HG03442 (cell line): ENCODE measurements at regions not wholly inside any gene's neighbourhood (a gene's known extent, or its start where the extent isn't known, plus 50 kb on each side); places are given as distances from the start of the nearest gene placed in this dataset.
A peak's percentile ranks its signal among the peaks of the same experiment; 100 is the strongest.

Experiments
- ATAC-seq: cut with Tn5 transposase; IDR thresholded peaks from one replicate; pipeline ENCODE4 v1.9.1; 2021; ENCODE audit warnings: mild to moderate bottlenecking, moderate library complexity; ENCODE audit not compliant: unreplicated experiment

DNA sequence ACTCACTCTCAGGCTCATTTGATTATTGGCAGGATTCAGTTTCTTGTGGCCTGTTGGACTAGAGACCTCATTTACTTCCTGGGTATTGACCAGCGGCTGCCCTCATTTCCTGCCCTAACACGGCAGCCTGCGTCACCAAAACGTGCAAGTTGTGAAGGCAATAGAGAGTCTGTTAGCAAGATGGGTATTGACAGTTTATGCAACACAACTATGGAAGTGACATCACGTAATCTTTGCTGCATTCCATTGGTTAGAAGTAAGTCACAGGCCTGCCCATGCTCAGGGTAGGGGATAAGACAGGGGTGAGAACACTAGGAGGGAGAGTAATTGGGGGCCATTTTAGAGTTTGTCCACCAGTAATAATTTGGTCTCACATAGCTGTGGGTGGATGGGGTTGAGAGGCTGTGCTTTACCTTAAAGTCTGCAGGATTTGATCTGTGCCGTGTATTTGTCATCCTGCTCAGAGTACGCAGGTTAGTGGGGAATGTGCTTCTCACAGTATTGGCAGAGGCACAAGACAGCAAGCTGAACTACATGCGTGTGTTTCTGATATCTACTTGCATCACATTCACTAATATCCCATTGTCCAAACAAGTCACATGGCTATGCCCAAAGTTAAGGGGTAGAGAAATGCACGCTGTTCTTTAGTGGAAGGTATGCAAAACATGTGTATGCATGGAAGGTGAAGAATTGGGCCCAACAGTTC is 83.3 kb downstream of the EDEM1 start:
- no peak for ATAC-seq

- peak; percentile 72 for ATAC-seq
These were observed 83.8 kb downstream of the EDEM1 start for GRCh38 chr3:5271372-5271683.

- ATAC-seq: no peak
These were observed 84.9 kb downstream of the EDEM1 start for GRCh38 chr3:5272387-5272786.

DNA sequence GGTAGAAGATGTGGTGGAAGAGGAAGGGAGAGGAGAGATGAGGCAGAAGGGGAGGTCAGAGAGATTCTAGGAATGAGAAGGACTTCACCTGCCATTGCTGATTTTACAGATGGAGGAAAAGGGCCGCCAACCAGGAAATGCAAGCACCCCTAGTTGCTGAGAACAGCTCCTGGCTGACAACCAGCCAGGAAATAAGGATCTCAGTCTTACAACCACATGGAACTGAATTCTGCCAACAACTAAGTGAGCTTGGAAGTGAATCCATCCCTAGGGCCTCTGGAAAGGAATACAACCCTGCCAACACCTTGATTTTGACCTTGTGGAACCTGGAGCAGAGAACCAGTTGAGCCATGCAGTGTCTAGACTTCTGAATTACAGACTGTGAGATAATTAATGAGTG is 86.6 kb downstream of the EDEM1 start:
- ATAC-seq: no peak

- no peak for ATAC-seq
These were observed 88.0 kb downstream of the EDEM1 start for GRCh38 chr3:5275529-5275928.

DNA sequence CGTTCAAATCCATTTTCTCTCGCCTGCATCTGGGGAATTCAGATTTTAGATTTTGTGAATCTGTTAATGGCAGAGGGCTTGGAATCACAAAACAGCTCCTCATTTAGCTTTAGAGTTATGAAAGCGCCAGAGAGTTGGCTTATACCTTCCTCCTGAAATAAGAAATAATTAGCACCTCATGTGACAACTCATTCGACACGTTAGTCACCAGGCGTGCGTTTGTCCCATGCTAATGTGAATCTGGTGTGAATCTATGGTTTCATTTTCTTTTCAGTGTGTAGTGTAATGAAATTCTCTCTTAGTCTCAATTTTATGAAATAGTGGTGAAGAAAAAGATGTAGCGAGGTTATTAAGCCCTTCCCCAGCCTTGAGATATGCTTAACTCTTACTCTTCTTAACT is 89.4 kb downstream of the EDEM1 start:
- no peak for ATAC-seq

- ATAC-seq: no peak
These were observed 90.2 kb downstream of the EDEM1 start for GRCh38 chr3:5277612-5278236.

DNA sequence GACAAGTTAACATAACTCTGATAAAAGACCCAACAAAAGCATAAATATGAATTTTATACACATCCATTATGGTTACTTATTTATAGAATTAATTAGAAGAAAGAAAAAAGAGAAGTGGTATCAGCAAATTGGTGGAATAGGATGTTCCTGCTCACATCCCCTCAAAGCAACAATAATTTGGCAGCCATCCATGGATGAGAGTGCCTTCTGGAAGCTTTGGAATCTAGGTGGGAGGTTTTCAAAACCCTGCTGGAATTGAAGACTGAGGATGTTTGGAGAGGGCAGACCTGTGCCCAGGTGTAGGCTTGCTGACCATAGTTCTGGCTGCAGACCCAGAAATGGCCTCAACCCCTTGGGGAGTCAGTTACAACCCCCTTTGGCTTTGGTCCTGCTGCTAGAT is 91.2 kb downstream of the EDEM1 start:
- ATAC-seq: no peak

- ATAC-seq: no peak
These were observed 95.2 kb downstream of the EDEM1 start for GRCh38 chr3:5282703-5283102.

DNA sequence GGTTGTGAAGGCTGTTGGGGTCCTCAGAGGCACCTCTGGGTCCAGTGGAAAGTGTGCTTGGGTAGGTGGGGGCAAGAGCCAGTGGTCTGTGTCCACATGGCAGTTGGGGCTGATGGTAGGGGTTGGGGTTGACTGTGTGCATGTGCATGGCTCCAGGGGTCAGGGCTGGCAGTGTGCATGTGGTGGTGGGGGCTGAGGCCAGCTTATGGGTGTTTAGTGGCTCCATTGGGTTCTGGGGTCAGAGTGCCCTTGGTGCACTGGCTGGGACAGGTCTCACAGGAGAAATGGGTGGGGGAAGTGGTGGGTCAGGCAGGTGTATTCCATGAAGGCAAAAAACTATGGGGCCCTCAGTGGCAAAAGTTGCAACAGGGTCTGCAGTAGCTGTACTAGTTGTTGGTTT is 97.9 kb downstream of the EDEM1 start:
- no peak for ATAC-seq

GRCh38 chr3:5290915-5291314 is 103.4 kb downstream of the EDEM1 start:
- no peak for ATAC-seq

- no peak for ATAC-seq
These were observed 105.0 kb downstream of the EDEM1 start for GRCh38 chr3:5292512-5292911.

GRCh38 chr3:5293207-5293606 is 105.7 kb downstream of the EDEM1 start:
- no peak for ATAC-seq

DNA sequence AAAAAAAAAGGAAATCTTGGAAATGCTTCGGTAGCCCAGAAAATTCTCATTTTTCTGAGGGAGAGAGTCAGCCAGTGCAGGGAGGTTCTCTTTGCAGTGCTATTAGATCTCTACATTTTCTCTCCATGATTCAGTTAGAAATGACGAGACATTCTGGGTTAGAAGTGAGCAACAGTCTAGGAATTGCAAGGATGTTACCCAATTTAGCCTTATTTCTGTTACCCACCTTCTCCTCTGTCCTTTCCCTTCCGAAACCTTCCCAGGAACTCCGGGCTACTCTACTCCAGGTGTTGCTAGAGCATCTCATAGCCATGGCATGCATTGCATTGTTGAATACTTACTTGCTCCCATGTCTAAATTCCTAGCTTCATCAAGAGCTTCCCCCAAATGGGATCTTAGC is 106.8 kb downstream of the EDEM1 start:
- ATAC-seq: no peak

- no peak for ATAC-seq
These were observed 107.7 kb downstream of the EDEM1 start for GRCh38 chr3:5295191-5295690.

DNA sequence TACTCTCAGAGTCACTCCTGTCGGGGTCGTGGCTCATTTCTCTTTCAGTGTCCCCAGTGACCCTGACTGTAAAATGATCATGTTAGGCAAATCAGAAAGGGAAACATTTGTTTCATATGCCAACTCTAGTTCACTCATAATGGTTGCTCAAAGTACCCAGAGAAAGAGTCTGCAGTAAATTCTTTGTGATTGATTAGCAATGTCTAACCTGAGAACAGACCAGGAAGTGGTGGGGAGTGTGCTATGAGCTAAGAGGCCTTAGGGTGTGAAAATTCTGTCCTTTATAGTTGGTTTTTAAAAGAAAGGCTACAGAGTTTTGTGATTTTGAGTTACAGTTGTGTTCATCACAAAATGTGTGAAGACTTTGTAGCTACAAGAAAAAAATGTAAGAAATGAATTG is 108.9 kb downstream of the EDEM1 start:
- ATAC-seq: no peak

- no peak for ATAC-seq
These were observed 110.4 kb downstream of the EDEM1 start for GRCh38 chr3:5297895-5298294.

GRCh38 chr3:5298453-5298852 is 110.9 kb downstream of the EDEM1 start:
- peak; percentile 99 for ATAC-seq

DNA sequence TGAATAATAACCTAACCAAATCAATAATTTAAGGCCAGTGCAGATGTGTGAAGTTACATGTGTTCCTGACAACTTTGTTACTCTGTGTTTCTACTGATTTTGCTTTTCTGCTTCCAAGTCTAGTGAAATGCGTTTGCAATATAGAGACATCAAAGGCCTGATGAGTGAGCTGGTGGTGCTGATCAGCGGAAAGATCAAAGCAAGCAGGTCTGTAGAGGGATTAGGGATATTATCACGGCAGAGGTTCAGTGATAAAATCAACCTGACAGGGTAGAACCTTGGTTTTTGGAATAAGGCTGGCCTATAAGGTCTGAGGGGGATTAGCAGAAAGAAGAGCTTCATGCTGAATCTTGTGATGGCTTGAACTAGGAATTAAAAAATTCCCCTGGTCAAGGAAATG is 111.7 kb downstream of the EDEM1 start:
- no peak for ATAC-seq

- ATAC-seq: no peak
These were observed 113.1 kb downstream of the EDEM1 start for GRCh38 chr3:5300638-5301037.

- no peak for ATAC-seq
These were observed 114.3 kb downstream of the EDEM1 start for GRCh38 chr3:5301651-5302297.

- ATAC-seq: no peak
These were observed 115.2 kb downstream of the EDEM1 start for GRCh38 chr3:5302661-5303060.
